ENCODE measurements at regions not wholly inside any gene's neighbourhood (a gene's known extent, or its start where the extent isn't known, plus 50 kb on each side); places are given as distances from the start of the nearest gene placed in this dataset.

DNA sequence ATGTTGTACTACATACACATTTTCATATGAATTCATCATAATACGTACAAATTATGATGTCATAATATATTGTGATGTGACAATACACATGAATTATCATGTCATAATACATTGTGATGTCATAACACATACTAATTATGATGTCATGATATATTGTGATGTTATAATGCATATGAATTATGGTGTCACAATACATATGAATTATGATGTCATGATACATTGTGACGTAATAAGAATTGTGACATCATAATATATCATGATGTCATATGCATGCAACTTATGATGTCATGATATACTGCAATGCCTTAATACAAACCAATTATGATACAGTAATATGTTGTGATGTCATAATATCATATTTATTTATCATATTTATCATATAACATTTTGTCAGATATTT is 2074.3 kb downstream of the TP53TG3F start:
- Histone ChIP-seq H3K27me3 (ENCODE audit: control insufficient read depth, insufficient read depth, low read length) (no peaks in the 10 kb centered on the region), H3K4me3 (ENCODE audit: low read depth, low read length) (no peak overlapping the region), H3K36me3 (ENCODE audit: control insufficient read depth, insufficient read depth, low read length) (no peaks in the 10 kb centered on the region)
- no peak for FAIRE-seq
- no peak for DNase-seq (ENCODE audit: low read depth)
- TF ChIP-seq, protein P1, sequence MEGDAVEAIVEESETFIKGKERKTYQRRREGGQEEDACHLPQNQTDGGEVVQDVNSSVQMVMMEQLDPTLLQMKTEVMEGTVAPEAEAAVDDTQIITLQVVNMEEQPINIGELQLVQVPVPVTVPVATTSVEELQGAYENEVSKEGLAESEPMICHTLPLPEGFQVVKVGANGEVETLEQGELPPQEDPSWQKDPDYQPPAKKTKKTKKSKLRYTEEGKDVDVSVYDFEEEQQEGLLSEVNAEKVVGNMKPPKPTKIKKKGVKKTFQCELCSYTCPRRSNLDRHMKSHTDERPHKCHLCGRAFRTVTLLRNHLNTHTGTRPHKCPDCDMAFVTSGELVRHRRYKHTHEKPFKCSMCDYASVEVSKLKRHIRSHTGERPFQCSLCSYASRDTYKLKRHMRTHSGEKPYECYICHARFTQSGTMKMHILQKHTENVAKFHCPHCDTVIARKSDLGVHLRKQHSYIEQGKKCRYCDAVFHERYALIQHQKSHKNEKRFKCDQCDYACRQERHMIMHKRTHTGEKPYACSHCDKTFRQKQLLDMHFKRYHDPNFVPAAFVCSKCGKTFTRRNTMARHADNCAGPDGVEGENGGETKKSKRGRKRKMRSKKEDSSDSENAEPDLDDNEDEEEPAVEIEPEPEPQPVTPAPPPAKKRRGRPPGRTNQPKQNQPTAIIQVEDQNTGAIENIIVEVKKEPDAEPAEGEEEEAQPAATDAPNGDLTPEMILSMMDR (IDR thresholded peaks at IDR 0.05; ENCODE audit: insufficient read depth, low read length, severe bottlenecking), result no peak

DNA sequence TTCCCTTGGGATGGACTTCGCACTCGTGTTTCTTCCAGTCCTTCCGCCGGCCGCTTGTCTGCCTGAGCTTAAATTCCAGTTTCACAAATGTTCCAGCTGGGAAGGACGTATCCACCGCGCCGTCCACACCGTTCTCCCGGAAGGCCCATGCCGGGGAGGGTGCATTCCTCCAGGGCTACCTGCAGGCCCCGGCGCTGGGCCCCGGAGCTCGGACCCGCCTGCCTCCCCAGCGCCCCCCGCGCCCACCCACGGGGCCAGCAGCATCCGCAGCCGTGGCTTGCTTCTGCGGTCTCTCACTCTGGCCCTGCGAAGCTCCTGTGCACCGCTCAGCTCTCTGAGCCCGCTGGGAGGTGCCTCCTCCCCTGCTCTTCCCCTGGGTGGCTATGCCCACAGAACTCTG is 2084.1 kb downstream of the TP53TG3F start:
- DNase-seq (ENCODE audit: low read depth) (no peak), FAIRE-seq (no peak)
- Histone ChIP-seq H3K36me3 (ENCODE audit: control insufficient read depth, insufficient read depth, low read length) (no peaks in the 10 kb centered on the region), H3K4me3 (ENCODE audit: low read depth, low read length) (no peak overlapping the region), H3K27me3 (ENCODE audit: control insufficient read depth, insufficient read depth, low read length) (no peaks in the 10 kb centered on the region)
- TF ChIP-seq, protein P1 (IDR thresholded peaks at IDR 0.05; ENCODE audit: insufficient read depth, low read length, severe bottlenecking), result no peak

DNA sequence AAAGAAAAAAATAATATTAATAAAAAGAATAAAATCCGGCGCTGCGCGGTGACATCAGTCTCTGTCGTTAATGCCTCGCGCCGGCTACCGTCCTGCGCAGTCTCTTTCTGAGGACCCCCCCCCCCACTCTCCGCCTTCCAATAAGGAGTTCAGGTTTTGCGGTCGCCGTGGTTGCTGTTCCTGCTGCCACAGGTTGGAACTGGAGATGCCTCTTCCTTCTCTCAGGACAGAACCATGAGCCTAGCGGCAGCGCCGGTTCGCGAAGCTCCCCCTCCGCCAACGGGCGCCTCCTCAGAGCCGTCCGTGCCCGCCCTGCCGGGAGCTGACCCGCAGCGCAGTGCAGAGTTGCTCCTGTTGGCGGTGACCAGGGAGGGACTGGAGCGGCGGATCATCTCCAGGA is 2093.4 kb downstream of the TP53TG3F start:
- Histone ChIP-seq H3K27me3 (ENCODE audit: control insufficient read depth, insufficient read depth, low read length) (no peaks in the 10 kb centered on the region), H3K4me3 (ENCODE audit: low read depth, low read length) (no peak overlapping the region), H3K36me3 (ENCODE audit: control insufficient read depth, insufficient read depth, low read length) (no peaks in the 10 kb centered on the region)
- FAIRE-seq (no peak), DNase-seq (ENCODE audit: low read depth) (no peak)
- TF ChIP-seq, protein P1 (IDR thresholded peaks at IDR 0.05; ENCODE audit: insufficient read depth, low read length, severe bottlenecking), result no peak

DNA sequence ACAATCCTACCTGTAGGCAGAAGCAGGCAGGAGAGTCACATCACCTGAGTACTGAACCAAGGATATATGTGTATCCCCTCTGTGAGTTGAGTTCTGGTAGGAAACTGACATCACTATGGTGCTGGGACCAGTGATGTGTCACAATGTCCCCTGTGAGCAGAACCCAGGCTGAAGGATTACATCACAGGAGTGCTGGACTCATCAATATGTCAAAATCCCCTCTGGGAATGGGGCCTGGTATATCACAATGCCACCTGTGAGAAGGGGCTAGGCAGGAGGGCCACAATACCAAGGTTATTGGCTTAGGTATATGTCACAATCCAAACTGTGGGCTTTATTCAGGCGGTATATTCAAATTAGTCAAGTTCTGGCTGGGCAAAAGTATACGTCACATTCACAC is 2098.3 kb downstream of the TP53TG3F start:
- H3K36me3 ChIP-seq (ENCODE audit: control insufficient read depth, insufficient read depth, low read length), result no peaks in the 10 kb centered on the region
- FAIRE-seq (no peak), DNase-seq (ENCODE audit: low read depth) (no peak)

DNA sequence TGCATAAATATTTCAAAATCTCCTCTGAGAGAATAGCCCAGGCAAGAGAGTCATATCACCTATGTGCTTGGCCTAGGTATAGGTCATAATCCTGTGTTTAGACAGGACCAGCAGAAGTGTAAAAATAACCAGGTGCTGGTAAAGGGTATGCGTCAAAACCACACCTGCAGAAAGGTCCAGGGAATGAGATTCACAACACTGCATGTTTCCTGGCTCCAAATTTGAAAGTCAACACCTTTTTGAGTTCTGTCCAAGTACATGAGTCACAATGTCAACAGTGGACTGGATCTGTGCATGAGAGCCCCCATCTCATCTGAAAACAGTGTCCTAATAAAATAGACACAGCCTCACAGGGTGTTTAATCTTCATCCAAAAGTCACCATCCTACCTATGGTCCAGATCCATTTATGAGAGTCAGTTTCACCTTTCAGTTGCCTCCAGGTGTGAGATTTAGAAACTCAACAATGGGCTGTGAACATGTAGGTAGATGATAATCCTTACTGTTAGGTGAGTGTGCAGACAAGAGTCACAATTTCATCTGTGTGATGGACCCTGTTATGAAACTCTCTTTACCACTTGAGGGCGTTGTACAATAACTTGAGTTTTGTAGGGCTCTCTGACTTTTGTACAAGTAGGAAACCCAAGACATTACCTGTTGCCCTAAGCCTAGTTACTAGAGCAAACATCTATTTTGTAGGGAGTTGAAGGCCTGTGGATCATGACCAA is 2100.7 kb downstream of the TP53TG3F start:
- TF ChIP-seq, protein P1 (IDR thresholded peaks at IDR 0.05; ENCODE audit: insufficient read depth, low read length, severe bottlenecking), result no peak
- DNase-seq (ENCODE audit: low read depth), result peak; percentile 8
- no peaks in the 10 kb centered on the region for H3K36me3 ChIP-seq (ENCODE audit: control insufficient read depth, insufficient read depth, low read length)
- H3K4me3 ChIP-seq (ENCODE audit: low read depth, low read length), result no peak overlapping the region
- no peaks in the 10 kb centered on the region for H3K27me3 ChIP-seq (ENCODE audit: control insufficient read depth, insufficient read depth, low read length)
- no peak for FAIRE-seq

More for the DNA sequence above, 2098.3 kb downstream of the TP53TG3F start:
- Histone ChIP-seq H3K4me3 (ENCODE audit: low read depth, low read length) (no peak overlapping the region), H3K27me3 (ENCODE audit: control insufficient read depth, insufficient read depth, low read length) (no peaks in the 10 kb centered on the region)
- TF ChIP-seq, protein P1 (IDR thresholded peaks at IDR 0.05; ENCODE audit: insufficient read depth, low read length, severe bottlenecking), result no peak

DNA sequence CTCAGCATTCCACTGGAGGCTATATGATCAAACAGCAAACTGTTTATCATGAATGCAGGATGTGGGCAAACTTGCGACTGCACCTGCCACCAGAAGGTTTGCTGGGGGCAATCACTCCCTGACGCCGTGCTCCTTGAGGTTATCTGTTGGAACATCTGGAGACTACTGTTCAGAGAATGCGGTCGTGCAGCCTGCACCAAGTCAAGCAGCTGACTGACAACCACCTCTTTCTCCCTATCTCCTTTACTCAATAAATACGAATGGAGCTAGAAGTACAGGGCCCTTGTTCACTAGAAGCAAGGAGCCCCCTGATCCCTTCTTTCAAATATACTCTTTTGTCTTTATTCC is 2101.2 kb downstream of the TP53TG3F start:
- Histone ChIP-seq H3K36me3 (ENCODE audit: control insufficient read depth, insufficient read depth, low read length) (no peaks in the 10 kb centered on the region), H3K4me3 (ENCODE audit: low read depth, low read length) (no peak overlapping the region), H3K27me3 (ENCODE audit: control insufficient read depth, insufficient read depth, low read length) (no peaks in the 10 kb centered on the region)
- no peak for FAIRE-seq
- TF ChIP-seq, protein P1 (IDR thresholded peaks at IDR 0.05; ENCODE audit: insufficient read depth, low read length, severe bottlenecking), result no peak
- no peak for DNase-seq (ENCODE audit: low read depth)
